ENCODE measurements at regions not wholly inside any gene's neighbourhood (a gene's known extent, or its start where the extent isn't known, plus 50 kb on each side); places are given as distances from the start of the nearest gene placed in this dataset.

GRCh38 chr5:167578977-167579692, 712.3 kb upstream of the WWC1 start:
- no peaks in the 10 kb centered on the region for H3K36me3 Mint-ChIP-seq
- DNase-seq (ENCODE audit: low spot score): no peak
- POLR2A ChIA-PET: no interaction called here
- CTCF ChIA-PET: interaction anchor here (1.3 kb wide), 1 partner anchor 9 kb away, joined by 5 read pairs; no protein-coding TSS in a partner anchor
- H3K4me3 Mint-ChIP-seq: no peak overlapping the region
- H3K27me3 Mint-ChIP-seq (ENCODE audit: low read depth): no peaks in the 10 kb centered on the region
- no peak for ATAC-seq
- peaks cover 37% of the 10 kb centered on the region for H3K4me1 Mint-ChIP-seq
- H3K9me3 Mint-ChIP-seq: no peaks in the 10 kb centered on the region
- no peak overlapping the region for H3K27ac Mint-ChIP-seq
- TF ChIP-seq KAT7 (CRISPR knock-in tag; IDR thresholded peaks at IDR 0.05; ENCODE audit: borderline replicate concordance) (no peak), GABPB1 (CRISPR knock-in tag; IDR thresholded peaks at IDR 0.05) (no peak), SMAD4 (CRISPR knock-in tag; IDR thresholded peaks at IDR 0.05) (no peak), GRHL2 (CRISPR knock-in tag; IDR thresholded peaks at IDR 0.05; ENCODE audit: insufficient replicate concordance, severe bottlenecking) (no peak), ARID4B (CRISPR knock-in tag; IDR thresholded peaks at IDR 0.05; ENCODE audit: borderline replicate concordance) (no peak), ETV6 (CRISPR knock-in tag; IDR thresholded peaks at IDR 0.05) (no peak), ATF6 (CRISPR knock-in tag; IDR thresholded peaks at IDR 0.05) (no peak), HMGXB4 (CRISPR knock-in tag; IDR thresholded peaks at IDR 0.05) (no peak), GTF2I (CRISPR knock-in tag; conservative IDR thresholded peaks at IDR 0.05) (no peak), ZNF396 (CRISPR knock-in tag; IDR thresholded peaks at IDR 0.05; ENCODE audit: borderline replicate concordance) (no peak), ZNF671 (CRISPR knock-in tag; IDR thresholded peaks at IDR 0.05) (no peak), TP53 (CRISPR knock-in tag; IDR thresholded peaks at IDR 0.05) (no peak), SP1 (CRISPR knock-in tag; conservative IDR thresholded peaks at IDR 0.05) (no peak), SOX15 (CRISPR knock-in tag; IDR thresholded peaks at IDR 0.05) (no peak), FOXK1 (CRISPR knock-in tag; IDR thresholded peaks at IDR 0.05) (no peak), CREB1 (CRISPR knock-in tag; IDR thresholded peaks at IDR 0.05) (no peak), TEAD1 (CRISPR knock-in tag; IDR thresholded peaks at IDR 0.05) (no peak), USF2 (CRISPR knock-in tag; IDR thresholded peaks at IDR 0.05) (no peak)
